ENCODE measurements at regions not wholly inside any gene's neighbourhood (a gene's known extent, or its start where the extent isn't known, plus 50 kb on each side); places are given as distances from the start of the nearest gene placed in this dataset.
A peak's percentile ranks its signal among the peaks of the same experiment; 100 is the strongest.
"Not testable (repeated sequence)": the region's sequence is repeated elsewhere in the genome, so short reads cannot be mapped to it uniquely, and the experiment has no call there.

- no peak overlapping the region for H3K4me3 ChIP-seq (ENCODE audit: low read length)
- H3K27me3 ChIP-seq (ENCODE audit: control insufficient read depth in 1 of 2, insufficient read depth in 2 of 2, low read length in 2 of 2): no peaks in the 10 kb centered on the region
- ATAC-seq (ENCODE audit: poor library complexity): no peak
- Mint-ChIP-seq H3K4me3 (no peak overlapping the region), H3K27ac (no peak overlapping the region), H3K36me3 (ENCODE audit: low read depth) (no peaks in the 10 kb centered on the region), H3K9me3 (peaks cover 4% of the 10 kb centered on the region), H3K27me3 (peaks cover 8% of the 10 kb centered on the region), H3K4me1 (ENCODE audit: low read depth) (no peaks in the 10 kb centered on the region)
- H3K4me1 ChIP-seq (ENCODE audit: insufficient read depth, low read length): no peaks in the 10 kb centered on the region
- peaks cover 0 to 7% of the 10 kb centered on the region in 2 experiments for H3K9me3 ChIP-seq (ENCODE audit: control insufficient read depth in 1 of 2, insufficient read depth in 1 of 2, low read length in 2 of 2)
- TF ChIP-seq, protein P1, sequence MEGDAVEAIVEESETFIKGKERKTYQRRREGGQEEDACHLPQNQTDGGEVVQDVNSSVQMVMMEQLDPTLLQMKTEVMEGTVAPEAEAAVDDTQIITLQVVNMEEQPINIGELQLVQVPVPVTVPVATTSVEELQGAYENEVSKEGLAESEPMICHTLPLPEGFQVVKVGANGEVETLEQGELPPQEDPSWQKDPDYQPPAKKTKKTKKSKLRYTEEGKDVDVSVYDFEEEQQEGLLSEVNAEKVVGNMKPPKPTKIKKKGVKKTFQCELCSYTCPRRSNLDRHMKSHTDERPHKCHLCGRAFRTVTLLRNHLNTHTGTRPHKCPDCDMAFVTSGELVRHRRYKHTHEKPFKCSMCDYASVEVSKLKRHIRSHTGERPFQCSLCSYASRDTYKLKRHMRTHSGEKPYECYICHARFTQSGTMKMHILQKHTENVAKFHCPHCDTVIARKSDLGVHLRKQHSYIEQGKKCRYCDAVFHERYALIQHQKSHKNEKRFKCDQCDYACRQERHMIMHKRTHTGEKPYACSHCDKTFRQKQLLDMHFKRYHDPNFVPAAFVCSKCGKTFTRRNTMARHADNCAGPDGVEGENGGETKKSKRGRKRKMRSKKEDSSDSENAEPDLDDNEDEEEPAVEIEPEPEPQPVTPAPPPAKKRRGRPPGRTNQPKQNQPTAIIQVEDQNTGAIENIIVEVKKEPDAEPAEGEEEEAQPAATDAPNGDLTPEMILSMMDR (IDR thresholded peaks at IDR 0.05): no peak
- CTCF ChIA-PET: interaction anchor here (0.6 kb wide), 1 partner anchor 1808 kb away, joined by 3 read pairs; no protein-coding TSS in a partner anchor
- DNase-seq: no peak
- POLR2A ChIA-PET: no interaction called here
- H3K27ac ChIP-seq (ENCODE audit: low read depth in 1 of 2, low read length in 2 of 2): no peak overlapping the region
- intact Hi-C loops (cut with DNase I, micrococcal nuclease): no loop called here
- H3K36me3 ChIP-seq (ENCODE audit: insufficient read depth, low read length): no peaks in the 10 kb centered on the region
Observed at GRCh38 chr14:105635560-105635959, 109.2 kb downstream of the TMEM121 start.

DNA sequence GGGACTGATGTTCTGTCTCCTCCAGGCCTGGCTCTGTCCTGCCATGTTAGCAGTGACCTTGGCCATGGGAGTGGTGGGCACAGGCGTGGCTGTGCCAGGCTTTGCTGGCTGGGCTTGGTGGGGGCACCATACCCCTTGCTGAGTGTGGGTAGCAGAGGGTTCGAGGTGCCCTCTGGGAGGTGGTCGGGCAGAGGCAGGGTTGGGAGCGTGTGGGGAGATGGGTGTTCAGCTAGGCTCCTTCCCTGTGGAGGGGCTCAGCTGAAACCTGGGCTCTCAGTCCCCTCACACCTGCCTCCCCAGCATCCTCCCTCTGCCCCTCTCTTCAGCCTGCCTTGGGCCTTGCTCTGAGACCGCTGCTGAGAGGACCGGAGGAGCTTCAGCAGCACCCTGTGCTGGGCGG lies 109.6 kb downstream of the TMEM121 start:
- H3K4me3 ChIP-seq (ENCODE audit: low read length); POLR2A ChIA-PET; H3K27me3 Mint-ChIP-seq; H3K4me1 Mint-ChIP-seq (ENCODE audit: low read depth); ATAC-seq (ENCODE audit: poor library complexity); H3K9me3 Mint-ChIP-seq; intact Hi-C loops (cut with DNase I, micrococcal nuclease); H3K9me3 ChIP-seq (ENCODE audit: control insufficient read depth in 1 of 2, insufficient read depth in 1 of 2, low read length in 2 of 2); H3K27me3 ChIP-seq (ENCODE audit: control insufficient read depth in 1 of 2, insufficient read depth in 2 of 2, low read length in 2 of 2); H3K27ac Mint-ChIP-seq; DNase-seq; H3K4me3 Mint-ChIP-seq; H3K36me3 ChIP-seq (ENCODE audit: insufficient read depth, low read length); H3K36me3 Mint-ChIP-seq (ENCODE audit: low read depth); H3K4me1 ChIP-seq (ENCODE audit: insufficient read depth, low read length); H3K27ac ChIP-seq (ENCODE audit: low read depth in 1 of 2, low read length in 2 of 2): not testable (repeated sequence)
- CTCF ChIA-PET: interaction anchor here (0.6 kb wide), 1 partner anchor 1808 kb away, joined by 3 read pairs; no protein-coding TSS in a partner anchor

GRCh38 chr14:105636935-105637334 lies 110.6 kb downstream of the TMEM121 start:
- H3K27ac ChIP-seq (ENCODE audit: low read depth in 1 of 2, low read length in 2 of 2): no peak overlapping the region
- Mint-ChIP-seq H3K27me3 (peaks cover 6% of the 10 kb centered on the region), H3K9me3 (peaks cover 4% of the 10 kb centered on the region), H3K4me1 (ENCODE audit: low read depth) (no peaks in the 10 kb centered on the region), H3K4me3 (no peak overlapping the region), H3K36me3 (ENCODE audit: low read depth) (no peaks in the 10 kb centered on the region), H3K27ac (no peak overlapping the region)
- DNase-seq (no peak), ATAC-seq (ENCODE audit: poor library complexity) (no peak)
- CTCF ChIA-PET: no interaction called here
- POLR2A ChIA-PET: no interaction called here
- no peaks in the 10 kb centered on the region for H3K27me3 ChIP-seq (ENCODE audit: control insufficient read depth in 1 of 2, insufficient read depth in 2 of 2, low read length in 2 of 2)
- TF ChIP-seq, protein P1 (IDR thresholded peaks at IDR 0.05): no peak
- H3K9me3 ChIP-seq (ENCODE audit: control insufficient read depth in 1 of 2, insufficient read depth in 1 of 2, low read length in 2 of 2): peaks cover 0 to 4% of the 10 kb centered on the region in 2 experiments
- intact Hi-C loops (cut with DNase I, micrococcal nuclease): no loop called here
- H3K36me3 ChIP-seq (ENCODE audit: insufficient read depth, low read length): no peaks in the 10 kb centered on the region
- H3K4me1 ChIP-seq (ENCODE audit: insufficient read depth, low read length): no peaks in the 10 kb centered on the region
- H3K4me3 ChIP-seq (ENCODE audit: low read length): no peak overlapping the region

DNA sequence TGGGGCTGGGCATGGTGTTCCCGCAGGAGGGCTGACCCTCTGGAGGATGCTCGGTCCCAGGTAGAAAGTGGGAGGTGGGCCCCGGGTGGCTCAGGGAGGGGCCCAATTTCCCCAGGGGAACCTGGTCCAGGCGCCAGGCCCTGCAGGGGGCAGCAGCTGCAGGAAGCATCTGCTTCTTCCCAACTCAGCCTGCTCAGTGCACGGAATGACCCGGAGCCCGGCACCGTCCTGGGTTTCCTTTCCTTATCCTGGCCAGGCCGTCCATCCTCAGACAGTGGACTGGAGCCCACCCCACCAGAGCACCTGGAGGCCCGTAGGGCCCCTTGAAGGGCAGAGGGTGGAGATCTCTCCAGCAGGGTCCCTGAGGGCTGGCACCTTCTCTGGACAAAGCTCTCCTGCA lies 111.0 kb downstream of the TMEM121 start:
- H3K9me3 Mint-ChIP-seq; H3K4me3 Mint-ChIP-seq; ATAC-seq (ENCODE audit: poor library complexity); H3K27ac Mint-ChIP-seq; CTCF ChIA-PET; H3K4me3 ChIP-seq (ENCODE audit: low read length); POLR2A ChIA-PET; H3K4me1 ChIP-seq (ENCODE audit: insufficient read depth, low read length); H3K27me3 ChIP-seq (ENCODE audit: control insufficient read depth in 1 of 2, insufficient read depth in 2 of 2, low read length in 2 of 2); H3K4me1 Mint-ChIP-seq (ENCODE audit: low read depth); H3K9me3 ChIP-seq (ENCODE audit: control insufficient read depth in 1 of 2, insufficient read depth in 1 of 2, low read length in 2 of 2); intact Hi-C loops (cut with DNase I, micrococcal nuclease); H3K36me3 ChIP-seq (ENCODE audit: insufficient read depth, low read length); H3K36me3 Mint-ChIP-seq (ENCODE audit: low read depth); DNase-seq; H3K27me3 Mint-ChIP-seq; H3K27ac ChIP-seq (ENCODE audit: low read depth in 1 of 2, low read length in 2 of 2): not testable (repeated sequence)

DNA sequence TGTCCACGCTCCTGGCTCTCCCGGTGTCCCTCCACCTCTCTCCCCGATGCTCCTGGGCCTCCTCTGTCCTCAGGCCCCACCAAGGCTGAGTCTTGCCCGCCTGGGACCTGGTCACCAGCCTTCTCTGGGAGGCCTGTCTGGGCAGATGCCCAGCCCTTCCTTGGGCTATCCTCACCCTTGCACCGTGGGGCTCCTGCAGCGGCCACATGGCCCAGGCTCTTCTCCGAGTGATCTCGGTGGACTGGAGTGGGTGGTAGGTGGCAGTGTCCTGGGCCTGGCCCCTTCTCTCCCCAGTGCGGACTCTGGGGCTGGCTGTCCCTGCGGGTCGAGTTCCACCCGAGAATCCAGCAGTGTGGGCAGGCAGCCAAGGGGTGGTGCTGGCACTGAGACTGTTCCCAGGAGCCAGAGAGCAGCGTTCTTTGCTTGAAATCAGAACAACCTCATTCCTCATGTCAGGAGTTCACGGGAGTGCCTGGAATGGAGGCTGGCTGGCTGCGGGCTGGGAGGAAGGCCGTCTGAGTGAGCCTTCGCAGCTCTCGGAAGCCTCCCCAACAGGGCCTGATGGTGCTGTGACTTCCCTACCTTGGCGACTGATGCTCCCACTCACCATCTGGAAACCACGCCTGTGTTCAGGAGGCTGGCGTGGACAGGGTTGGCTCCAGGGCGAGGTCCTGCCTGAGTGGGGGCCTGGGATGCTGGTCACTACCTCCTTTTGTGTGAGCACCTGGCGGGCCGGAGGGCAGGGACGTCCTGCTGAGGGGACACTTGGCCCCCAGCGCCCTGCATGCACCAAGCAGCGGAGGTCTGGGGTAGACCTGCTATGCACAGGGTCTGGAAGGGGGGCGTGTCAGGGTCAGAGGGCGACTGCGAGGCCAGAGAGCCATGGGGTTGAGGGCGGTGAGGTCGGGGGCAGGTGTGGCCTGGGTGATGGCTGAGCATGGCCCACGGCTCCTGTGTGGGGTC lies 113.9 kb downstream of the TMEM121 start:
- not testable (repeated sequence) for H3K4me3 Mint-ChIP-seq

More for the DNA sequence above, 113.9 kb downstream of the TMEM121 start:
- ATAC-seq (ENCODE audit: poor library complexity); H3K27ac ChIP-seq (ENCODE audit: low read depth in 1 of 2, low read length in 2 of 2); H3K4me1 Mint-ChIP-seq (ENCODE audit: low read depth); H3K36me3 ChIP-seq (ENCODE audit: insufficient read depth, low read length); CTCF ChIA-PET; POLR2A ChIA-PET; H3K27me3 Mint-ChIP-seq; H3K36me3 Mint-ChIP-seq (ENCODE audit: low read depth); H3K9me3 ChIP-seq (ENCODE audit: control insufficient read depth in 1 of 2, insufficient read depth in 1 of 2, low read length in 2 of 2); H3K4me3 ChIP-seq (ENCODE audit: low read length); intact Hi-C loops (cut with DNase I, micrococcal nuclease); H3K27me3 ChIP-seq (ENCODE audit: control insufficient read depth in 1 of 2, insufficient read depth in 2 of 2, low read length in 2 of 2); H3K27ac Mint-ChIP-seq; H3K4me1 ChIP-seq (ENCODE audit: insufficient read depth, low read length); H3K9me3 Mint-ChIP-seq: not testable (repeated sequence)
- peak in 1 of 14 experiments; percentile 5 for DNase-seq

All from CD4-positive, alpha-beta T cell (primary cell).